Sigmoid colon (tissue), 4 donors: ENCODE measurements at regions not wholly inside any gene's neighbourhood (a gene's known extent, or its start where the extent isn't known, plus 50 kb on each side); places are given as distances from the start of the nearest gene placed in this dataset.

Experiments
- EP300 ChIP-seq, 4 donors: sonication (generic); formaldehyde crosslinking; IDR thresholded peaks; one replicate each; pipeline ENCODE4 v1.6.1; 2017; ENCODE audit warnings: antibody characterized with exemption in 4 of 4
- POLR2A ChIP-seq, 2 donors: fragments of 450-650 bp; IDR thresholded peaks; one replicate each; pipeline ENCODE4 v1.6.1; 2016; ENCODE audit warnings: antibody characterized with exemption in 2 of 2, mild to moderate bottlenecking in 2 of 2, moderate library complexity in 2 of 2
- POLR2AphosphoS5 ChIP-seq, 4 donors: sonication (generic); formaldehyde crosslinking; IDR thresholded peaks; one replicate each; pipeline ENCODE4 v1.6.1; 2017; ENCODE audit warnings: antibody characterized with exemption in 4 of 4
- TF ChIP-seq, protein P1 (sequence below), 4 experiments: fragments of 450-650 bp in 3 of 4; fragments of 200-600 bp in 1 of 4; IDR thresholded peaks; one replicate each; pipeline ENCODE4 v1.5.1; 2016 to 2019; ENCODE audit warnings: antibody characterized with exemption in 4 of 4, mild to moderate bottlenecking in 3 of 4, moderate library complexity in 2 of 4

GRCh38 chr3:193982258-193982659, 153.7 kb upstream of the HES1 start:
- TF ChIP-seq, protein P1, sequence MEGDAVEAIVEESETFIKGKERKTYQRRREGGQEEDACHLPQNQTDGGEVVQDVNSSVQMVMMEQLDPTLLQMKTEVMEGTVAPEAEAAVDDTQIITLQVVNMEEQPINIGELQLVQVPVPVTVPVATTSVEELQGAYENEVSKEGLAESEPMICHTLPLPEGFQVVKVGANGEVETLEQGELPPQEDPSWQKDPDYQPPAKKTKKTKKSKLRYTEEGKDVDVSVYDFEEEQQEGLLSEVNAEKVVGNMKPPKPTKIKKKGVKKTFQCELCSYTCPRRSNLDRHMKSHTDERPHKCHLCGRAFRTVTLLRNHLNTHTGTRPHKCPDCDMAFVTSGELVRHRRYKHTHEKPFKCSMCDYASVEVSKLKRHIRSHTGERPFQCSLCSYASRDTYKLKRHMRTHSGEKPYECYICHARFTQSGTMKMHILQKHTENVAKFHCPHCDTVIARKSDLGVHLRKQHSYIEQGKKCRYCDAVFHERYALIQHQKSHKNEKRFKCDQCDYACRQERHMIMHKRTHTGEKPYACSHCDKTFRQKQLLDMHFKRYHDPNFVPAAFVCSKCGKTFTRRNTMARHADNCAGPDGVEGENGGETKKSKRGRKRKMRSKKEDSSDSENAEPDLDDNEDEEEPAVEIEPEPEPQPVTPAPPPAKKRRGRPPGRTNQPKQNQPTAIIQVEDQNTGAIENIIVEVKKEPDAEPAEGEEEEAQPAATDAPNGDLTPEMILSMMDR (IDR thresholded peaks at IDR 0.05): no peak
- TF ChIP-seq POLR2A (IDR thresholded peaks at IDR 0.05): no peak
- TF ChIP-seq EP300 (IDR thresholded peaks at IDR 0.05): no peak
- peak in 1 of 4 donors; percentile 46 for TF ChIP-seq POLR2AphosphoS5 (IDR thresholded peaks at IDR 0.05)
